Activated CD4-positive, alpha-beta memory T cell treated with anti-CD3 and anti-CD28 coated beads for 36 hours (primary cell): ENCODE measurements at regions not wholly inside any gene's neighbourhood (a gene's known extent, or its start where the extent isn't known, plus 50 kb on each side); places are given as distances from the start of the nearest gene placed in this dataset.
"Not testable (repeated sequence)": the region's sequence is repeated elsewhere in the genome, so short reads cannot be mapped to it uniquely, and the experiment has no call there.

Source experiments
- CTCF ChIA-PET: fragments of 350-600 bp; sonication (Branson Sonifier 250); formaldehyde crosslinking; loops from one replicate; lab custom pipeline; 2021; ENCODE audit warnings: antibody characterized with exemption, inconsistent platforms; lab: Charles Lee
- POLR2A ChIA-PET: fragments of 350-600 bp; sonication (Branson Sonifier 250); formaldehyde crosslinking; loops from one replicate; lab custom pipeline; 2021; ENCODE audit warnings: antibody characterized with exemption; lab: Charles Lee
- DNase-seq: peaks from one replicate; pipeline ENCODE4 v3.0.0-alpha.2; 2020
- H3K27ac Mint-ChIP-seq: one replicate; pipeline ENCODE4 v1.8.0; 2021; ENCODE audit warnings: mixed read lengths
- H3K27me3 Mint-ChIP-seq: one replicate; pipeline ENCODE4 v1.8.0; 2021; ENCODE audit warnings: mixed read lengths
- H3K36me3 Mint-ChIP-seq: one replicate; pipeline ENCODE4 v1.8.0; 2021; ENCODE audit warnings: mixed read lengths
- H3K4me1 Mint-ChIP-seq: one replicate; pipeline ENCODE4 v1.8.0; 2021; ENCODE audit warnings: low read depth, mixed read lengths
- H3K4me3 Mint-ChIP-seq: one replicate; pipeline ENCODE4 v1.8.0; 2021; ENCODE audit warnings: mild to moderate bottlenecking, mixed read lengths
- H3K9me3 Mint-ChIP-seq: one replicate; pipeline ENCODE4 v1.8.0; 2021; ENCODE audit warnings: mixed read lengths
- intact Hi-C: fragments of 100-400 bp; cut with micrococcal nuclease; formaldehyde crosslinking; loops from one replicate; pipeline ENCODE4 v1.15.1; 2023

GRCh38 chr1:193926956-193927355 lies 740.5 kb upstream of the B3GALT2 start:
- H3K36me3 Mint-ChIP-seq = peaks cover 5% of the 10 kb centered on the region
- H3K4me3 Mint-ChIP-seq = no peak overlapping the region
- no peaks in the 10 kb centered on the region for H3K4me1 Mint-ChIP-seq
- DNase-seq = no peak
- peaks cover 16% of the 10 kb centered on the region for H3K9me3 Mint-ChIP-seq
- intact Hi-C loops = no loop called here
- no peaks in the 10 kb centered on the region for H3K27me3 Mint-ChIP-seq
- POLR2A ChIA-PET = interaction anchor here (0.8 kb wide), 1 partner anchor 126 kb away, joined by 3 read pairs; no protein-coding TSS in a partner anchor
- CTCF ChIA-PET = no interaction called here
- H3K27ac Mint-ChIP-seq = no peak overlapping the region

- POLR2A ChIA-PET = no interaction called here
- DNase-seq = no peak
- Mint-ChIP-seq H3K4me3 (no peak overlapping the region), H3K27ac (no peak overlapping the region), H3K36me3 (peaks cover 1% of the 10 kb centered on the region), H3K27me3 (no peaks in the 10 kb centered on the region), H3K4me1 (no peaks in the 10 kb centered on the region), H3K9me3 (peaks cover 5% of the 10 kb centered on the region)
- intact Hi-C loops = no loop called here
- CTCF ChIA-PET = no interaction called here
These were observed 733.4 kb upstream of the B3GALT2 start for GRCh38 chr1:193919827-193920226.

- Mint-ChIP-seq H3K36me3 (peaks cover 1% of the 10 kb centered on the region), H3K27ac (no peak overlapping the region), H3K9me3 (peaks cover 2% of the 10 kb centered on the region), H3K27me3 (no peaks in the 10 kb centered on the region), H3K4me3 (no peak overlapping the region), H3K4me1 (no peaks in the 10 kb centered on the region)
- ChIA-PET POLR2A (no interaction called here), CTCF (no interaction called here)
- intact Hi-C loops = no loop called here
- DNase-seq = no peak
These were observed 730.0 kb upstream of the B3GALT2 start for GRCh38 chr1:193916452-193916851.

- Mint-ChIP-seq H3K27me3 (no peaks in the 10 kb centered on the region), H3K4me3 (no peak overlapping the region), H3K27ac (no peak overlapping the region), H3K36me3 (peaks cover 4% of the 10 kb centered on the region), H3K9me3 (peaks cover 2% of the 10 kb centered on the region), H3K4me1 (no peaks in the 10 kb centered on the region)
- POLR2A ChIA-PET = no interaction called here
- intact Hi-C loops = no loop called here
- CTCF ChIA-PET = no interaction called here
- no peak for DNase-seq
These were observed 728.5 kb upstream of the B3GALT2 start for GRCh38 chr1:193914871-193915270.

- no peak overlapping the region for H3K27ac Mint-ChIP-seq
- peaks cover 2% of the 10 kb centered on the region for H3K36me3 Mint-ChIP-seq
- intact Hi-C loops = no loop called here
- ChIA-PET POLR2A (no interaction called here), CTCF (no interaction called here)
- no peaks in the 10 kb centered on the region for H3K27me3 Mint-ChIP-seq
- no peak overlapping the region for H3K4me3 Mint-ChIP-seq
- H3K4me1 Mint-ChIP-seq = no peaks in the 10 kb centered on the region
- H3K9me3 Mint-ChIP-seq = no peaks in the 10 kb centered on the region
- DNase-seq = no peak
These were observed 723.1 kb upstream of the B3GALT2 start for GRCh38 chr1:193909406-193910082.

- H3K27ac Mint-ChIP-seq = no peak overlapping the region
- CTCF ChIA-PET = no interaction called here
These were observed 719.1 kb upstream of the B3GALT2 start for GRCh38 chr1:193905288-193906085.

GRCh38 chr1:193891788-193892187 lies 705.4 kb upstream of the B3GALT2 start:
- H3K4me3 Mint-ChIP-seq = no peak overlapping the region
- intact Hi-C loops = no loop called here
- H3K4me1 Mint-ChIP-seq = no peaks in the 10 kb centered on the region
- H3K9me3 Mint-ChIP-seq = peaks cover 10% of the 10 kb centered on the region
- ChIA-PET CTCF (no interaction called here), POLR2A (no interaction called here)
- no peak overlapping the region for H3K27ac Mint-ChIP-seq
- no peaks in the 10 kb centered on the region for H3K27me3 Mint-ChIP-seq
- peaks cover 7% of the 10 kb centered on the region for H3K36me3 Mint-ChIP-seq
- no peak for DNase-seq

More at GRCh38 chr1:193905288-193906085, 719.1 kb upstream of the B3GALT2 start:
- no peaks in the 10 kb centered on the region for H3K9me3 Mint-ChIP-seq
- DNase-seq = no peak
- no peak overlapping the region for H3K4me3 Mint-ChIP-seq
- no peaks in the 10 kb centered on the region for H3K27me3 Mint-ChIP-seq
- peaks cover 2% of the 10 kb centered on the region for H3K36me3 Mint-ChIP-seq
- no peaks in the 10 kb centered on the region for H3K4me1 Mint-ChIP-seq
- intact Hi-C loops = no loop called here
- POLR2A ChIA-PET = no interaction called here

- DNase-seq = no peak
- ChIA-PET POLR2A (no interaction called here), CTCF (no interaction called here)
- peaks cover 7% of the 10 kb centered on the region for H3K36me3 Mint-ChIP-seq
- no peak overlapping the region for H3K4me3 Mint-ChIP-seq
- intact Hi-C loops = no loop called here
- no peaks in the 10 kb centered on the region for H3K27me3 Mint-ChIP-seq
- H3K27ac Mint-ChIP-seq = no peak overlapping the region
- peaks cover 10% of the 10 kb centered on the region for H3K9me3 Mint-ChIP-seq
- H3K4me1 Mint-ChIP-seq = no peaks in the 10 kb centered on the region
These were observed 704.5 kb upstream of the B3GALT2 start for GRCh38 chr1:193890935-193891334.

GRCh38 chr1:193884848-193885558 lies 698.6 kb upstream of the B3GALT2 start:
- Mint-ChIP-seq H3K36me3 (peaks cover 7% of the 10 kb centered on the region), H3K27ac (no peak overlapping the region), H3K27me3 (no peaks in the 10 kb centered on the region), H3K4me3 (no peak overlapping the region), H3K4me1 (no peaks in the 10 kb centered on the region), H3K9me3 (peaks cover 10% of the 10 kb centered on the region)
- intact Hi-C loops = no loop called here
- ChIA-PET CTCF (no interaction called here), POLR2A (no interaction called here)
- DNase-seq = no peak

- peaks cover 42% of the 10 kb centered on the region for H3K9me3 Mint-ChIP-seq
- not testable (repeated sequence) for H3K27ac Mint-ChIP-seq
These were observed 691.5 kb upstream of the B3GALT2 start for GRCh38 chr1:193877920-193878319.

GRCh38 chr1:193868425-193868824 lies 682.0 kb upstream of the B3GALT2 start:
- H3K4me3 Mint-ChIP-seq = no peak overlapping the region
- peaks cover 10% of the 10 kb centered on the region for H3K9me3 Mint-ChIP-seq
- H3K36me3 Mint-ChIP-seq = peaks cover 2% of the 10 kb centered on the region
- intact Hi-C loops = no loop called here
- H3K4me1 Mint-ChIP-seq = no peaks in the 10 kb centered on the region
- no peak overlapping the region for H3K27ac Mint-ChIP-seq
- ChIA-PET POLR2A (no interaction called here), CTCF (no interaction called here)
- no peak for DNase-seq
- H3K27me3 Mint-ChIP-seq = no peaks in the 10 kb centered on the region

More at GRCh38 chr1:193877920-193878319, 691.5 kb upstream of the B3GALT2 start:
- CTCF ChIA-PET, DNase-seq, POLR2A ChIA-PET, intact Hi-C loops, H3K4me3 Mint-ChIP-seq, H3K27me3 Mint-ChIP-seq, H3K4me1 Mint-ChIP-seq: not testable (repeated sequence)
- H3K36me3 Mint-ChIP-seq = peaks cover 18% of the 10 kb centered on the region

- no peak overlapping the region for H3K27ac Mint-ChIP-seq
- CTCF ChIA-PET = no interaction called here
- peaks cover 3% of the 10 kb centered on the region for H3K4me1 Mint-ChIP-seq
- H3K4me3 Mint-ChIP-seq = no peak overlapping the region
- peaks cover 8% of the 10 kb centered on the region for H3K9me3 Mint-ChIP-seq
- H3K36me3 Mint-ChIP-seq = peaks cover 3% of the 10 kb centered on the region
- no peak for DNase-seq
- intact Hi-C loops = no loop called here
- POLR2A ChIA-PET = no interaction called here
- no peaks in the 10 kb centered on the region for H3K27me3 Mint-ChIP-seq
These were observed 669.8 kb upstream of the B3GALT2 start for GRCh38 chr1:193856261-193856660.
